Right lobe of liver (tissue), 4 donors: ENCODE measurements at regions not wholly inside any gene's neighbourhood (a gene's known extent, or its start where the extent isn't known, plus 50 kb on each side); places are given as distances from the start of the nearest gene placed in this dataset.

Experiments used
- CTCF ChIP-seq, 4 donors: fragments of 200-600 bp in 3 of 4; fragments of 450-650 bp in 1 of 4; IDR thresholded peaks; one replicate each; pipeline versions ENCODE4 v1.5.1 to v1.8.0; 2016 to 2022; ENCODE audit warnings: antibody characterized with exemption in 4 of 4, mild to moderate bottlenecking in 2 of 4
- POLR2A ChIP-seq: fragments of 450-650 bp; IDR thresholded peaks from one replicate; pipeline ENCODE4 v1.6.1; 2017; ENCODE audit warnings: antibody characterized with exemption, mild to moderate bottlenecking
- donor health status: DM: no; HTN: no; CAD: no.
- donor health status: DM: no; HTN: no; CAD: no.
- donor health status: DM: no; HTN: yes; CAD: no.

- TF ChIP-seq CTCF (IDR thresholded peaks at IDR 0.05) (no peak), POLR2A (no peak)
These were observed 667.5 kb downstream of the KCTD8 start for GRCh38 chr4:43781125-43781524.
